ENCODE measurements at regions not wholly inside any gene's neighbourhood (a gene's known extent, or its start where the extent isn't known, plus 50 kb on each side); places are given as distances from the start of the nearest gene placed in this dataset.

DNA sequence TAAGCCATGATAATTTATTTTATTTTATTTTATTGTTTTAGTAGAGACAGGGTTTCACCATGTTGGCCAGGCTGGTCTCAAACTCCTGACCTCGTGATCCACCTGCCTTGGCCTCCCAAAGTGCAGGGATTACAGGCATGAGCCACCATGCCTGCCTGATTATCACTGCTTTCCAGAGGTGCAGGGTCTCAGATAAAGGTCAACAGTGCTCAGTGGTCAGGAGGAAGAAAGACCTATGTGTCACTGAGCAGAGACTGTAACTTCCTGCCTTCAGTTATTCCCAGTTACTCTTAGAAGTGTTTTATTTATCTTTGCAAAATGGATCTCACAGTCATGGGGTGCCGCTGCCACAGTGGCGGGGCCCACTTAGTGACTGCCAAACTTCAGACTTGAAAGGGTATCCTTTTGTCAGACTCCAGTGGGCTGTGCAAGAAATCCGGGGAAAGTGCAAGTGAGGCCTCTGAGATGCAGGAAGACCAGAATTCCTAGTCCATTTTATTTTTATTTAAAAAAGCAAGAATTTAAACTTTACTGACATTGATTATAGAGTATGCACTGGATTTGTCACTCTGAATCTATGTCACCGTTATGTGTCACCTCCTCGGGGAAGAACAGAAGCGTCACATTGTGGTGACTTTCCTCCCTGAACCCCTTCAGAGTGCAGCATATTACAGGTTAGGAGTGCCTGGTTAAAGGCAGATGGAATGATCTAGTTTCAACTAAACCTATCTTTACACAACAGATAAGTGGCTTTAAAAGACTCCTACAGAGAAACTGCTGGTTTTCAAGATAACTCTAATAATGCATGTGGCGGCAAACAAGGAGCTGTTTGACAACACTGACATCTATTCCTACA lies 59.1 kb upstream of the BICD1 start:
- no peak overlapping the region for H4K91ac ChIP-seq (ENCODE audit: insufficient read depth, low read depth, low read length)
- no peak overlapping the region for H3K18ac ChIP-seq (ENCODE audit: low read depth, low read length)
- no peak overlapping the region for H3K4ac ChIP-seq (ENCODE audit: low read depth, low read length)
- POLR2A ChIA-PET (ENCODE audit: unreplicated experiment) = no interaction called here
- no peaks in the 10 kb centered on the region for H3K36me3 ChIP-seq (ENCODE audit: control insufficient read depth, insufficient read depth, low read length)
- no peak overlapping the region for H2BK5ac ChIP-seq (ENCODE audit: low read depth, low read length, poor library complexity, severe bottlenecking)
- H2AK5ac ChIP-seq (ENCODE audit: low read depth, low read length) = no peak overlapping the region
- H2BK15ac ChIP-seq (ENCODE audit: low read depth, low read length) = no peak overlapping the region
- intact Hi-C loops (cut with micrococcal nuclease) (no loop called here), dilution Hi-C loops (cut with HindIII; ENCODE audit: low sequenced_read_pairs, unreplicated experiment) (no loop called here), in situ Hi-C loops (cut with MboI; ENCODE audit: low sequenced_read_pairs) (no loop called here)
- no peak overlapping the region for H3K23ac ChIP-seq (ENCODE audit: low read depth, low read length)
- no peak overlapping the region for H3K14ac ChIP-seq (replicated peaks; ENCODE audit: low read depth, low read length)
- no peak for TF ChIP-seq MAFK (IDR thresholded peaks at IDR 0.05; ENCODE audit: low read depth, low read length)
- TF ChIP-seq, protein P1, sequence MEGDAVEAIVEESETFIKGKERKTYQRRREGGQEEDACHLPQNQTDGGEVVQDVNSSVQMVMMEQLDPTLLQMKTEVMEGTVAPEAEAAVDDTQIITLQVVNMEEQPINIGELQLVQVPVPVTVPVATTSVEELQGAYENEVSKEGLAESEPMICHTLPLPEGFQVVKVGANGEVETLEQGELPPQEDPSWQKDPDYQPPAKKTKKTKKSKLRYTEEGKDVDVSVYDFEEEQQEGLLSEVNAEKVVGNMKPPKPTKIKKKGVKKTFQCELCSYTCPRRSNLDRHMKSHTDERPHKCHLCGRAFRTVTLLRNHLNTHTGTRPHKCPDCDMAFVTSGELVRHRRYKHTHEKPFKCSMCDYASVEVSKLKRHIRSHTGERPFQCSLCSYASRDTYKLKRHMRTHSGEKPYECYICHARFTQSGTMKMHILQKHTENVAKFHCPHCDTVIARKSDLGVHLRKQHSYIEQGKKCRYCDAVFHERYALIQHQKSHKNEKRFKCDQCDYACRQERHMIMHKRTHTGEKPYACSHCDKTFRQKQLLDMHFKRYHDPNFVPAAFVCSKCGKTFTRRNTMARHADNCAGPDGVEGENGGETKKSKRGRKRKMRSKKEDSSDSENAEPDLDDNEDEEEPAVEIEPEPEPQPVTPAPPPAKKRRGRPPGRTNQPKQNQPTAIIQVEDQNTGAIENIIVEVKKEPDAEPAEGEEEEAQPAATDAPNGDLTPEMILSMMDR (conservative IDR thresholded peaks at IDR 0.05; ENCODE audit: low read depth, low read length) = no peak
- no peak for TF ChIP-seq BHLHE40 (IDR thresholded peaks at IDR 0.05; ENCODE audit: low read depth, low read length)
- no peak for TF ChIP-seq RFX5 (IDR thresholded peaks at IDR 0.05; ENCODE audit: low read depth, low read length)
- no peak overlapping the region for H2BK20ac ChIP-seq (ENCODE audit: low read depth, low read length)
- no peak overlapping the region for H2AK9ac ChIP-seq (replicated peaks; ENCODE audit: low read depth, low read length, poor library complexity)
- no CpG with 5 or more reads among the region's 8 CpGs for WGBS, 2 experiments (ENCODE audit: extremely low coverage in 2 of 2, insufficient read length in 1 of 2)
- no peak overlapping the region for H3K56ac ChIP-seq (ENCODE audit: extremely low read depth, insufficient read depth, low read length)
- no peak overlapping the region for H3K4me2 ChIP-seq (ENCODE audit: low read depth, low read length)
- H3K79me1 ChIP-seq (ENCODE audit: low read depth in 1 of 2, low read length in 2 of 2) = no peaks in the 10 kb centered on the region
- H4K5ac ChIP-seq (ENCODE audit: low read depth, low read length) = no peak overlapping the region
- H3K9me3 ChIP-seq (ENCODE audit: control insufficient read depth, insufficient read depth, low read length) = peaks cover 10% of the 10 kb centered on the region
- no peak overlapping the region for H3K27ac ChIP-seq (ENCODE audit: insufficient read depth, low read length)
- H3K27me3 ChIP-seq (ENCODE audit: control insufficient read depth, insufficient read depth, low read length) = no peaks in the 10 kb centered on the region
- H2AFZ ChIP-seq (replicated peaks; ENCODE audit: low read length, poor library complexity) = no peak overlapping the region
- ATAC-seq (ENCODE audit: low read depth) (no peak), DNase-seq (no peak)
- no peak overlapping the region for H2BK120ac ChIP-seq (ENCODE audit: low read depth, low read length)
- no TSS peak for BruUV-seq (replicated peaks)
- CTCF ChIA-PET = no interaction called here
- peaks cover 7% of the 10 kb centered on the region for H3K4me1 ChIP-seq (ENCODE audit: control insufficient read depth, insufficient read depth, low read length)
- H3K9ac ChIP-seq (ENCODE audit: low read depth, low read length) = no peak overlapping the region
- no peak overlapping the region for H3K4me3 ChIP-seq (ENCODE audit: insufficient read depth, low read depth, low read length)
- peaks cover 4% of the 10 kb centered on the region; the same call in 1 of the 2 replicates for H4K20me1 ChIP-seq (ENCODE audit: insufficient read depth, low read length)
- H4K8ac ChIP-seq (ENCODE audit: low read depth in 2 of 2, low read length in 2 of 2) = no peak overlapping the region
- H3K9me1 ChIP-seq (ENCODE audit: insufficient read depth, low read length) = no peaks in the 10 kb centered on the region

All from IMR-90 (cell line).